ENCODE measurements at regions not wholly inside any gene's neighbourhood (a gene's known extent, or its start where the extent isn't known, plus 50 kb on each side); places are given as distances from the start of the nearest gene placed in this dataset.

DNA sequence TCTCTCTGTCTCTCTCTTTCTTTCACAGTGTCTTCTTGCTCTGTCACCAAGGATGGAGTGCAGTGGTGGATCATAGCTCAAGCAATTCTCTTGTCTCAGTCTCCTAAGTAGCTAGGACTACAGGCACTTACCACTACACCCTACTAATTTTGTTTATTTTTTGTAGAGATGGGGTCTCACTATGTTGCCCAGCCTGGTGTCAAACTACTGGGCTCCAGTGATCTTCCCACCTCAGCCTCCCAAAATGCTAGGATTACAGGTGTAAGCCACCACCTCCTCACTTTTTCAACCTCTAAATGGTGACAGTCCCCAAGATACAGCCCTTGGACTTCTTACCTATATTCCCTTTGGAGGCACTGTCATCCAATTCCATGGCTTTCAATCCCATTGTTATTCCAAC, 50.5 kb upstream of the PUM1 start:
- intact Hi-C loops (cut with DNase I; ENCODE audit: low total_unique reads): no loop called here
- TF ChIP-seq EP300 (IDR thresholded peaks at IDR 0.05) (no peak), POLR2A (IDR thresholded peaks at IDR 0.05) (no peak), POLR2AphosphoS5 (IDR thresholded peaks at IDR 0.05) (no peak)
- TF ChIP-seq, protein P1, sequence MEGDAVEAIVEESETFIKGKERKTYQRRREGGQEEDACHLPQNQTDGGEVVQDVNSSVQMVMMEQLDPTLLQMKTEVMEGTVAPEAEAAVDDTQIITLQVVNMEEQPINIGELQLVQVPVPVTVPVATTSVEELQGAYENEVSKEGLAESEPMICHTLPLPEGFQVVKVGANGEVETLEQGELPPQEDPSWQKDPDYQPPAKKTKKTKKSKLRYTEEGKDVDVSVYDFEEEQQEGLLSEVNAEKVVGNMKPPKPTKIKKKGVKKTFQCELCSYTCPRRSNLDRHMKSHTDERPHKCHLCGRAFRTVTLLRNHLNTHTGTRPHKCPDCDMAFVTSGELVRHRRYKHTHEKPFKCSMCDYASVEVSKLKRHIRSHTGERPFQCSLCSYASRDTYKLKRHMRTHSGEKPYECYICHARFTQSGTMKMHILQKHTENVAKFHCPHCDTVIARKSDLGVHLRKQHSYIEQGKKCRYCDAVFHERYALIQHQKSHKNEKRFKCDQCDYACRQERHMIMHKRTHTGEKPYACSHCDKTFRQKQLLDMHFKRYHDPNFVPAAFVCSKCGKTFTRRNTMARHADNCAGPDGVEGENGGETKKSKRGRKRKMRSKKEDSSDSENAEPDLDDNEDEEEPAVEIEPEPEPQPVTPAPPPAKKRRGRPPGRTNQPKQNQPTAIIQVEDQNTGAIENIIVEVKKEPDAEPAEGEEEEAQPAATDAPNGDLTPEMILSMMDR (IDR thresholded peaks at IDR 0.05): no peak
- peaks cover 0 to 21% (median 0%) of the 10 kb centered on the region in 3 donors for H3K27me3 ChIP-seq
- DNase-seq: no peak
- H3K9me3 ChIP-seq: no peaks in the 10 kb centered on the region
- H3K36me3 ChIP-seq: no peaks in the 10 kb centered on the region
- H3K4me1 ChIP-seq: no peaks in the 10 kb centered on the region
- no peak overlapping the region for H3K4me3 ChIP-seq
- no peak overlapping the region for H3K27ac ChIP-seq
